RWPE2 (cell line): ENCODE measurements at regions not wholly inside any gene's neighbourhood (a gene's known extent, or its start where the extent isn't known, plus 50 kb on each side); places are given as distances from the start of the nearest gene placed in this dataset.

Experiments
- ATAC-seq: fragments of 200-7000 bp; cut with Tn5 transposase; 3 replicates; pipeline ENCODE4 v1.9.1; 2021; ENCODE audit warnings: low read depth
- DNase-seq: peaks from one replicate; pipeline ENCODE4 v3.0.0-alpha.2; 2020; ENCODE audit warnings: low spot score
- H3K27ac ChIP-seq: fragments of 450-650 bp; 2 replicates; pipeline ENCODE4 v1.5.1; 2017; ENCODE audit warnings: mild to moderate bottlenecking; ENCODE audit not compliant: poor library complexity, severe bottlenecking
- H3K27me3 ChIP-seq: fragments of 250-450 bp; sonication (Bioruptor Pico); 2 replicates; pipeline ENCODE4 v1.5.1; 2021; ENCODE audit warnings: mild to moderate bottlenecking, moderate library complexity; ENCODE audit not compliant: insufficient read depth, poor library complexity, severe bottlenecking
- H3K36me3 ChIP-seq: fragments of 250-450 bp; sonication (Bioruptor Pico); 2 replicates; pipeline ENCODE4 v1.5.1; 2020; ENCODE audit warnings: low read depth, mild to moderate bottlenecking, moderate library complexity
- H3K4me1 ChIP-seq: fragments of 250-450 bp; sonication (Bioruptor Pico); 2 replicates; pipeline ENCODE4 v1.5.1; 2021; ENCODE audit warnings: mild to moderate bottlenecking, moderate library complexity; ENCODE audit not compliant: insufficient read depth, poor library complexity, severe bottlenecking
- H3K4me3 ChIP-seq: fragments of 250-450 bp; sonication (Bioruptor Pico); 2 replicates; pipeline ENCODE4 v1.5.1; 2021; ENCODE audit warnings: mild to moderate bottlenecking, moderate library complexity; ENCODE audit not compliant: severe bottlenecking
- H3K9me3 ChIP-seq: fragments of 250-450 bp; sonication (Bioruptor Pico); 2 replicates; pipeline ENCODE4 v1.5.1; 2021; ENCODE audit warnings: mild to moderate bottlenecking, moderate library complexity; ENCODE audit not compliant: severe bottlenecking
- TF ChIP-seq, protein P1 (sequence below): fragments of 450-650 bp; IDR thresholded peaks from one replicate; pipeline ENCODE4 v1.5.1; 2017; ENCODE audit warnings: mild to moderate bottlenecking, moderate library complexity; ENCODE audit not compliant: poor library complexity, severe bottlenecking

DNA sequence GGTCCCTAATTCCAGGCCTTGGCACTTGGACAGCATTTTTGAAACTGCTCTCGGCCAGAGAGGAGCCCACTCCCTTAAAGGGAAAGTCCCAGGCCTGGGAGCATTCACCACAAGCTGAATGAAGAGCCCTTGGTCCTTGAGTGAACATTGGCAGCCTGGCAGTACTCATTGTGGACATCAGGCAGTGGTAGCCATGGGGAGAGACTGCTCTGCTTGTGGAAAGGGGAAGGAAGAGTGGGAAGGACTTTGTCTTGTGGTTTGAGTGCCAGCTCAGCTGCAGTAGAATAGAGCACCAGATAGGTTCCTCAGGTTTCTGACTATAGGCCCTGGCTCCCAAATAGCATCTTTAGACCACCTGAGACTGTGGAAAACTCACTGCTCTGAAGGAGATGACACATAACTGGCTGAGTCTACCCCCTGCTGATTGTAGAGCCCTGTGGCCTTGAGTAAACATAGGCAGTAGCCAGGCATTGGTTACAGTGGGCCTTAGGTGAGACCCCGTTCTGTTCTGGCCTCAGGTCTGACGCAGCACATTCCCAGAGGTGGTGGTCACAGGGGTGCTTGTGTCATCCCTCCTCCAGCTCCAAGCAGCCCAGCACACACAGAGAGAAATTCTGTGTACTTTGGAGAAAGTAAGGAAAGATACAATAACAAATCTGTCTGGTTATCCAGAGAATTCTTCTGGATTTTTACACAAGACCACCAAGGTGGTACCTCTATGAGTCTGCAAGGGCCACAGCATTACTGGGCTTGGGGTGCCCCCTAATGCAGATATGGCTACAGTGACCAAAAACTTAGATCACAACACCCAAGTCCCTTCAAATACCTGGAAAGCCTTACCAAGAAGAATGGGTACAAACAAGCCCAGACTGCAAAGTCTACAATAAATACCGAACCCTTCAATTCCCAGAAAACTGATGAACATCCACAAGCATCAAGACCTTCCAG lies 153.8 kb downstream of the GNAI1 start:
- TF ChIP-seq, protein P1, sequence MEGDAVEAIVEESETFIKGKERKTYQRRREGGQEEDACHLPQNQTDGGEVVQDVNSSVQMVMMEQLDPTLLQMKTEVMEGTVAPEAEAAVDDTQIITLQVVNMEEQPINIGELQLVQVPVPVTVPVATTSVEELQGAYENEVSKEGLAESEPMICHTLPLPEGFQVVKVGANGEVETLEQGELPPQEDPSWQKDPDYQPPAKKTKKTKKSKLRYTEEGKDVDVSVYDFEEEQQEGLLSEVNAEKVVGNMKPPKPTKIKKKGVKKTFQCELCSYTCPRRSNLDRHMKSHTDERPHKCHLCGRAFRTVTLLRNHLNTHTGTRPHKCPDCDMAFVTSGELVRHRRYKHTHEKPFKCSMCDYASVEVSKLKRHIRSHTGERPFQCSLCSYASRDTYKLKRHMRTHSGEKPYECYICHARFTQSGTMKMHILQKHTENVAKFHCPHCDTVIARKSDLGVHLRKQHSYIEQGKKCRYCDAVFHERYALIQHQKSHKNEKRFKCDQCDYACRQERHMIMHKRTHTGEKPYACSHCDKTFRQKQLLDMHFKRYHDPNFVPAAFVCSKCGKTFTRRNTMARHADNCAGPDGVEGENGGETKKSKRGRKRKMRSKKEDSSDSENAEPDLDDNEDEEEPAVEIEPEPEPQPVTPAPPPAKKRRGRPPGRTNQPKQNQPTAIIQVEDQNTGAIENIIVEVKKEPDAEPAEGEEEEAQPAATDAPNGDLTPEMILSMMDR, result no peak
- Histone ChIP-seq H3K4me3 (no peak overlapping the region), H3K27ac (no peak overlapping the region), H3K27me3 (no peaks in the 10 kb centered on the region), H3K4me1 (peaks cover 6% of the 10 kb centered on the region), H3K9me3 (no peaks in the 10 kb centered on the region), H3K36me3 (no peaks in the 10 kb centered on the region)
- DNase-seq (no peak), ATAC-seq (no peak)

DNA sequence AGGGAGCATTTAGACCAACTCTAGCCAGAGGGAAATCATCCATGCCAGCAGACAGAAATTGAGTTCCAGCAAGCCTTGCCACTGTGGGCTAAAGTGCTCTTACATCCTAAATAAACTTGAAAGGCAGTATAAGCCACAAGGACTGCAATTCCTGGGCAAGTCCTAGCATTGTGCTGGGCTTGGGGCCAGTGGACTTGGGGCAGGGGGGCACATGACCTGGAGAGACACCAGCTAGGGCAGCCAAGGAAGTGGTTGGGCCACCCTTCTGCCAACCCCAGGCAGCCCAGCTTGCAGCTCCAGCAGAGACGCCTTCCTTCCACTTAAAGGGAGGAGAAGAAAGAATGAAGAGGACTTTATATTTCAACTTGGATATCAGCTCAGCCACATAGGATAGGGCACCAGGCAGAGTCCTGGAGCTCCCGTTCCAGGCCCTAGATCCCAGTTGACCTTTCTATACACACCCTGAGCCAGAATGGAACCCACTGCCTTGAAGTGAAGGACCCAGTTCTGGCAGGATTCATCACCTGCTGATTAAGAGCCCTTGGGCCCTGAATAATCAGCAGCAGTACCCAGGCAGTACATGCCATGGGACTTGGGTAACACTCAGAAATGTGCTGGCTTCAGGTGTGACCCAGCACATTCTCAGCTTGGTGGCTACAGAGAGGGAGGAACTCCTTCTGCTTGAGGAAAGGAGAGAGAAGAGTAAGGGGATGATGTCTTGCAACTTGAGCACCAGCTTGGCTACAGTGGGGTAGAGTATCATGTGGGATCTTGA lies 153.0 kb downstream of the GNAI1 start:
- Histone ChIP-seq H3K4me1 (peaks cover 6% of the 10 kb centered on the region), H3K27ac (no peak overlapping the region), H3K27me3 (no peaks in the 10 kb centered on the region), H3K4me3 (no peak overlapping the region), H3K9me3 (no peaks in the 10 kb centered on the region), H3K36me3 (no peaks in the 10 kb centered on the region)
- no peak for DNase-seq
- TF ChIP-seq, protein P1, result no peak
- ATAC-seq, result no peak

DNA sequence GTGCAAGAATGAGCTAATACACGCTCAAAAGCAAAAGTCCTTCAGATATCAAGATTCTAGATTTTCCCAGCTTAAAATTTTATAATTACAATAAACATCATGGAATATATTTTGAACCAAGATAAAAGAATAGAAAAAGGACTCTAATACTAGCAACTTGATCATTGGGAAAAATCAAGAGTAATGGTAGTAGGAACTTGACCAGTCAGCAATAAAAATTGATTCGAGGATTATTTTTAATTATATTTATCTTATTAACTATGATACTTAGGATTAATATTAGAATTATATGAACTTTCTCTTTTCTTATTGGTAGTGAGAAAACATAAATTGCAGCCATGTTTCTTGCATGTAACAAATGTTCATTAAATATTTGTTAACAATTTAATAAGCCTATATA lies 152.0 kb downstream of the GNAI1 start:
- ATAC-seq, result no peak

DNA sequence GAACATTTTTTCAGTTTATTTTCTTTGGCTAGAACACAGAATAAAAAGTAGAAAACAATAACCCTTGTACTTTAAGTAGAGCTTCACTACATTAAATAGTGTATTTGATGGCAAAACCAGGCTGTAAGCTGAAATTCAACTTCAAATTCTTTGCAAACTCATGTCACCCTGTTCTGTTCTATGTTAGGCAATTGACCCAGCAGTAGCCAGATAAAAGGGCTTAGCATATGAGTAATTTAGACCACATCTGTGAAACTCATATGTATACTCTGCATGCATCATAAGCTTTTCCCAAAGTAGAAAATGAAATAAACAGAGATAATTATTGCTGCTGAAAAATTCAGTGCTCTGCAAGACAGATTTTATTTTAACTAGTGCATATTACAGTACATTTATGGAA lies 150.2 kb downstream of the GNAI1 start:
- ATAC-seq (peak; percentile 79), DNase-seq (no peak)
- no peaks in the 10 kb centered on the region for H3K36me3 ChIP-seq
- H3K27ac ChIP-seq, result no peak overlapping the region
- peaks cover 6% of the 10 kb centered on the region for H3K4me1 ChIP-seq
- H3K9me3 ChIP-seq, result no peaks in the 10 kb centered on the region
- H3K27me3 ChIP-seq, result no peaks in the 10 kb centered on the region
- TF ChIP-seq, protein P1, result no peak
- no peak overlapping the region for H3K4me3 ChIP-seq

More for the DNA sequence above, 152.0 kb downstream of the GNAI1 start:
- Histone ChIP-seq H3K9me3 (no peaks in the 10 kb centered on the region), H3K27ac (no peak overlapping the region), H3K27me3 (no peaks in the 10 kb centered on the region), H3K4me1 (peaks cover 6% of the 10 kb centered on the region), H3K4me3 (no peak overlapping the region), H3K36me3 (no peaks in the 10 kb centered on the region)
- DNase-seq, result no peak
- TF ChIP-seq, protein P1, result no peak
